ENCODE measurements at regions not wholly inside any gene's neighbourhood (a gene's known extent, or its start where the extent isn't known, plus 50 kb on each side); places are given as distances from the start of the nearest gene placed in this dataset.

DNA sequence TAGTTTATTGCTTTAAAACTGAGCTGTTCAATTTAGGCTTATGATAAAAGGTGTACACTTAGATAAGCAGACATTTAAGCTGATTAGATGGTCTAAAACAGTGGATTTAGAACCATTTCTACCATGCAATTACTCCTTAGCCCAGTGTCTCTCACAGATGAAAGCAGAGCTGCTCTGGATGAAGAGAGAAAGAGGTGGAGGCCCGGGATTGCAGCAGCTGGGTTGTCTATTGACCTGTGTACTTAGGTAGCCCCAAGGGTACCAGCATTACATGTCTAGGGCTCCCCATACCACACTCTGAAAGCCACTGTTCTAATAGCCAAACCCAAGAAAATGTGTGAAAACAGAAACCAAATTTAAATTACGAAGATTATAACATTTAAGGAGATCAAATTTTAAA, 86.0 kb upstream of the GIMD1 start:
- TF ChIP-seq, protein P1, sequence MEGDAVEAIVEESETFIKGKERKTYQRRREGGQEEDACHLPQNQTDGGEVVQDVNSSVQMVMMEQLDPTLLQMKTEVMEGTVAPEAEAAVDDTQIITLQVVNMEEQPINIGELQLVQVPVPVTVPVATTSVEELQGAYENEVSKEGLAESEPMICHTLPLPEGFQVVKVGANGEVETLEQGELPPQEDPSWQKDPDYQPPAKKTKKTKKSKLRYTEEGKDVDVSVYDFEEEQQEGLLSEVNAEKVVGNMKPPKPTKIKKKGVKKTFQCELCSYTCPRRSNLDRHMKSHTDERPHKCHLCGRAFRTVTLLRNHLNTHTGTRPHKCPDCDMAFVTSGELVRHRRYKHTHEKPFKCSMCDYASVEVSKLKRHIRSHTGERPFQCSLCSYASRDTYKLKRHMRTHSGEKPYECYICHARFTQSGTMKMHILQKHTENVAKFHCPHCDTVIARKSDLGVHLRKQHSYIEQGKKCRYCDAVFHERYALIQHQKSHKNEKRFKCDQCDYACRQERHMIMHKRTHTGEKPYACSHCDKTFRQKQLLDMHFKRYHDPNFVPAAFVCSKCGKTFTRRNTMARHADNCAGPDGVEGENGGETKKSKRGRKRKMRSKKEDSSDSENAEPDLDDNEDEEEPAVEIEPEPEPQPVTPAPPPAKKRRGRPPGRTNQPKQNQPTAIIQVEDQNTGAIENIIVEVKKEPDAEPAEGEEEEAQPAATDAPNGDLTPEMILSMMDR (IDR thresholded peaks at IDR 0.05), result no peak
- TF ChIP-seq POLR2AphosphoS5 (IDR thresholded peaks at IDR 0.05) (no peak), POLR2A (IDR thresholded peaks at IDR 0.05) (no peak), EP300 (IDR thresholded peaks at IDR 0.05) (no peak)

All from suprapubic skin (tissue), 4 donors.